HG03342 (cell line): ENCODE measurements at regions not wholly inside any gene's neighbourhood (a gene's known extent, or its start where the extent isn't known, plus 50 kb on each side); places are given as distances from the start of the nearest gene placed in this dataset.
"Not testable (repeated sequence)": the region's sequence is repeated elsewhere in the genome, so short reads cannot be mapped to it uniquely, and the experiment has no call there.

Experiments used
- ATAC-seq: cut with Tn5 transposase; IDR thresholded peaks from one replicate; pipeline ENCODE4 v1.9.1; 2021; ENCODE audit warnings: mild to moderate bottlenecking, moderate library complexity; ENCODE audit not compliant: unreplicated experiment

DNA sequence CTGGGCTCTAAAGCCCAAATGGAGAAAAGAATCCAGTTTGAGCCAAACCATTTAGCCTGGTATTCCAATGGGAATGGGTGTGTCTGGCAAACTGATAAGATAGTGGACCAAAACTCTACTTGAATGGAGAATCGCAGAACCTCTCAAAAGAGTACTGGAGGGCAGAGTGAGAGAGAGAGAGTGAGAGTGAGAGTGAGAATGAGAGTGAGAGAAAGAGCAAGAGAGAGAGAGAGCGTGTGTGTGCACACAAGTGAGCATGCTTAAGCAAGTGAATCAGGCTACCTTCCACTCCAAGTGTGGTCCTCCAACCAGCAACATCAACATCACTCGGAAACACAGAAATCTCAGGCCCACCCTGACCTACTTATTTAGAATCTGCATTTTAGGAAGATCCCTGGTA is 58.8 kb downstream of the UQCRFS1 start:
- no peak for ATAC-seq

DNA sequence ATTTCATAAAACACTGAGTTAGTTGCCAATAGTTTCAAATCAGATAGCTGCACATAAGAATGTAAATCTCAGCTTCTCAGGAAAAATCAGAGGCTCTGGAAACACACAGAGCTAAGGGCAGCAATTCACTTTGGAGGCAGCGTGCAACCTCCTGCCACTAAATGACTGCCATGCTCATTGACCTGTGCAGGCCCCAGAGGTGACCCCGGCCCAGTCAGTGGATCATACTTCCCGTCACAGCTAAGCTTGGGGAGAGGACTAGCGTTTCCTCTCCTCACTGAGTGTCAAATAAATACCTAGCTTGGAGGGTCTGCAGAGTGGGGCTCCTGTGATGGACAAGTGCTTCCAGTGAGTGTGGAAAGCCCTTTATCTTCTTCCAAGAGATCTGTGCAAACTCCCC is 67.2 kb downstream of the UQCRFS1 start:
- ATAC-seq: no peak

DNA sequence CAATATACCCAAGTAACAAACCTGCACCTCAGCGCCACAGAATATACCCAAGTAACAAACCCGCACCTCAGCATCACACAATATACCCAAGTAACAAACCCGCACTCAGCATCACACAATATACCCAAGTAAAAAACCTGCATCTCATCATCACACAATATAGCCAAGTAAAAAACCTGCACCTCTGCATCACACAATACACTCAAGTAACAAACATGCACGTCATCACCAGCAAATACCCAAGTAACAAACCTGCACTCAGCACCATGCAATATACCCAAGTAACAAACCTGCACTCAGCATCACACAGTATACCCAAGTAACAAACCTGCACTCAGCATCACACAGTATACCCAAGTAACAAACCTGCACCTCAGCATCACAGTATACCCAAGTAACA is 69.8 kb downstream of the UQCRFS1 start:
- no peak for ATAC-seq

GRCh38 chr19:29139227-29139626 is 73.7 kb downstream of the UQCRFS1 start:
- ATAC-seq: no peak

- ATAC-seq: not testable (repeated sequence)
Measured at GRCh38 chr19:29138206-29138605, 74.7 kb downstream of the UQCRFS1 start.

- ATAC-seq: no peak
Measured at GRCh38 chr19:29131456-29131855, 81.5 kb downstream of the UQCRFS1 start.

GRCh38 chr19:29129148-29129547 is 83.8 kb downstream of the UQCRFS1 start:
- ATAC-seq: no peak

DNA sequence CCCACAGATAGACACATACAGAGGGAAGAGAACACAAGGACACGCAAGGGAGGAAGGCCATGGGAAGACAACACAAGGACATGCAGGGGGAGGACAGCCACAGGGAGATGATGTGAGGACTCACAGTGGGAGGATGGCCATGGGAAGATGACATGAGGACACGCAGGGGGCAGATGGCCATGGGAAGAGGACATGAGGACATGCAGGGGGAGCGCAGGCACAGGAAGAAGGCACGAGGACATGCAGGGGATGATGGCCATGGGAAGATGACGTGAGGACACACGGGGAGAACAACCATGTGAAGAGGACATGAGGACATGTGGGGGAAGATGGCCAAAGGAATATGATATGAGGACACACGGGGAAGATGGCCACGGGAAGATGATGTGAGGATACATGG is 84.7 kb downstream of the UQCRFS1 start:
- no peak for ATAC-seq

- ATAC-seq: no peak
Measured at GRCh38 chr19:29122185-29122584, 90.8 kb downstream of the UQCRFS1 start.

DNA sequence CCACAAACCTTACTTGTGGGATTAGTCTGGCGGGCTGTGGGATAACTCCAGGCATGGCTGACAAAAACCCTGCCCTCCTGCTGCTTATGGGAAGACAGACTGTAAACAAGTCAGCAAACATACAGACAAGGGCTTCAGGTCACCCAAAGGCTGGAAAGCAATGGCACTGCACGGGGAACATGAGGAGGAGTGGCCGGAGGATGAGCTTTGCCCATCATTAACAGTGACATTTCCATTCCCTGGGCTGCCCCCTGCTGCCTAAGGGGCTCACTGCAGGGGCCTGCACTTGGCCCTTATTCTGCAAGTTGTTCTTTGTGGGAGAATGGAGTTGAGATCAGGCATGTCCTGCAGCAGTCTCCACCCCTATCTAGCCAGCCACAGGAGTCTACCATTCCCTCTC is 91.3 kb downstream of the UQCRFS1 start:
- no peak for ATAC-seq

DNA sequence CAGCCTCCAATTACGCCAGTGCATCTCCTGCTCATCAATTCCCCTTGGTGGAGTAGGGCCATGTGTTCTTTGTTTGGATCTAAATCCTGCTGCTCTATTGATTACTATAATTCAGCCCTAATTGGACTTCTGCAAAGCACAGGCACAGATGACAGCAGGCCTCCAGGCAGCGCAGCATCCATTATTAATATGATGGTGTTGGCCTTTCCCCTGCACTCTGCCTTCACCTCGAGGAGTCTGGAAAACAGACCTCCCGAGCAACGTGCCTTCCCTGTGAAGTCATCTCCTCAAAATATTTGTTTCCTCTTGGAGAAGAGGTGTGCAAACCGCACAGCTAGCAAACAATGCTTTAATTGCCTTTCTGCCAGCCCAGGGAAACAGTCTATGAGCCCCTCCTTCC is 92.5 kb downstream of the UQCRFS1 start:
- no peak for ATAC-seq

- ATAC-seq: no peak
Measured at GRCh38 chr19:29119590-29119989, 93.4 kb downstream of the UQCRFS1 start.

DNA sequence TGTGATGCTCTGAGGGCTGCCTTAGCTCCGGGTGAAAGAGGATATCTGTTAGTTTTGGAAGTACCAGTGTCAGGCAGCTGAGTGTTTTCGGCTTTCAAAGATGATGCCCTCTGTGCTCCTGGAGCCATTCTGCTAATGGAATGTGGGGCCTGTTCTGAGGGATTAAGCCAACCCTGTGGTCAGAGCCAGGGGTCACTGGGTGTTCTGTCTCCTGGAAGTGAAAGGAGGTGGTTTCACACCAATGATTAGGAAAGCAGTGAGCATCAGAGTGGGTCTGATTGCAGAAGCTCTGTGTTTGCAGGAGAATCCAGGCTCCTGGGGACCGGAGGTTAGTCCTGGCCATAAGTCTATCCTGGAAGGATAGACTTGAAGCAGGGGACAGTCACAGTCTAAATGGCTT is 94.6 kb downstream of the UQCRFS1 start:
- no peak for ATAC-seq

GRCh38 chr19:29117926-29118325 is 95.0 kb downstream of the UQCRFS1 start:
- ATAC-seq: no peak

GRCh38 chr19:29115181-29115580 is 97.8 kb downstream of the UQCRFS1 start:
- no peak for ATAC-seq

DNA sequence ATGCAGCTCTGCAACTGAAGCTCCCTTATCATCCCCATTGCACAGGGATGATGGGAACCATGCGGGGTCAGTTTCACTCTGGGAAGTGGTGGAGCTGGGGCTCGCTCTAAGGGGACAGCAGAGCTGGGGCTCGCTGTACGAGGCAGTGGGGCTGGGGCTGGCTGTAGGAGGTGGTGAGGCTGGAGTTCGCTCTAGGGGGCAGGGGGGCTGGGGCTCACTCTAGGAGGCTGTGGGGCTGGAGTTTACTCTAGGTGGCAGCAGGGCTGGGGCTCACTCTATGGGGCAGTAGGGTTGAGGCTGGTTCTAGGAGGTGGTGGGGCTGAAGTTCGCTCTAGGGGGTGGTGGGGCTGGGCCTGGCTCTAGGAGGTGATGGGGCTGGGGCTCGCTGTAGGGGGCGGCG is 99.1 kb downstream of the UQCRFS1 start:
- ATAC-seq: no peak

DNA sequence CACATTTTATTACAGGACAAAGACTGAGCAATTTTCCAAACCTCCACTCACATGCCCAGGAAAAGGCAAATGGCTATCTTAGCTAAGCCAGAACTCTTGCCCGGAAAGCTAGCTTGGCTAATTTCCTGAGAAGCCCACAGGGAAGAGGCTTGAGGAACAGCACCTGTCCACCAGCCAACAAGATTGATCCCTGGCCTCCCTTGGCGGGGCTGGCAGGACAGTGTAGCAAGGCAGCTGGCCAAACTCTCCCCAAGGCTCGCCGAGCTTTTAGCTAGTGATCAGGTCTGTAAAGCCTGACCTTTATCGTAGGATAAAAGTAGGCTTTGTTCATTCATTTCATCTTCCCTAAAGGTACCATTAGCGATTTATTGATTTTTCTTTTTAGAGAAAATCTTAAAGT is 101.4 kb downstream of the UQCRFS1 start:
- ATAC-seq: no peak

GRCh38 chr19:29107831-29108230 is 105.1 kb downstream of the UQCRFS1 start:
- ATAC-seq: no peak

DNA sequence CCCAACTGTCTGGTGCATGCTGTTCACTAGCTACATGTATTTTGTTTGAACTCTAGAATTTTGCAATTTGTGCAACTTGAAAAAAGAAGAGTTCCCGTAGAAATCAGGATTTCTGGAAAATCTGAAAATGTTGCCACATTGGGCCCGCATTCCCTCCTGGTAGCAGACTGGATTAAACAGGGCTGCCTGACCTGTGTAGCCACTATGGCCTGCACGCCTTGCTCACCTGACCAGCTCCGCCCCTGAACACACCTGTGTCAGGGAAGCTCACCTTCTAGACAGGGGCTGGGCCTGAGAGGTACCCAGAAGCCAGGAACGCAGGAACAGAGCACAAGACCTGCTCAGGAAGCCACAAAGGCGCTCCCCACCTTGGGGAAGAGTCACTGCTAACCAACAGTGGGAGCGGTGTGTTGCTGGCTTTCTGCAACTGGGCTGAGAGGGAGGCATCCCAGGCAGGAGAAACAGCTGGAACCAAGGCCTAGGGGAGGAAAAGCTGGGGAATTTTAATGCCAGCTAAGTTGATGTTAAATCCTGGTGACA is 106.5 kb downstream of the UQCRFS1 start:
- ATAC-seq: no peak

- ATAC-seq: no peak
Measured at GRCh38 chr19:29105629-29106292, 107.2 kb downstream of the UQCRFS1 start.

GRCh38 chr19:29104605-29105241 is 108.2 kb downstream of the UQCRFS1 start:
- no peak for ATAC-seq

DNA sequence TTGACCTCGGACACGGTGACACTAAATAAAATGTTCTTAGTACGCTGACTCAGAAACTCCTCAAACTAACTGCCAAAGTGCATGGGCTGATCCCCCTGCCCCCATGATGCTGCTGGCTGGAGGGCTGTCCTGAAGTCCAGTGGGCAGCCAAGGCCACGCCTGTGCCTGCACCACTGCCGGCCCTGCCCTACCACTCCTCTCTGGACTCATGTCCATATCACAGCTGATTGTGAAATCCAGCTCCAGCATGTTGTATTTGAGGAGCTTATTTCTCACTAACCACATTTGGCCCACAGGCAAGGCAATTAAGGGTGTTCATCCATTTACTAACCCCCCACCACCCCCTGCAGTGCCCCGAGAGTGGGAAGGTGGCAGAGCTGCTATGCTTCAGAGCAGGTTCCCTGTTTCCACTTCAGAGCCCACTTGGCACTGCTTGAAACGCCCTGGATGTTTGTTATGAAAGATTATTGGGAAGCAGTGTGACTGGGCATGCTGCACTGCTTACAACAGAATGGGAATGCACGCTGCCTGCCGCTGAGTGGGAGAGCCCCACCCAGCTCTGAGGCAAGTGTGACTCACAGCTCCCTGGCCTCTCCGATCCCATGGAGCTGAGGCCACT is 114.0 kb downstream of the UQCRFS1 start:
- ATAC-seq: no peak
